DMS 273 (cell line): ENCODE measurements at regions not wholly inside any gene's neighbourhood (a gene's known extent, or its start where the extent isn't known, plus 50 kb on each side); places are given as distances from the start of the nearest gene placed in this dataset.

Source experiments
- DNase-seq: peaks from one replicate; lab custom pipeline; 2025; ENCODE audit not compliant: unreplicated experiment; lab: John Stamatoyannopoulos, UW

DNA sequence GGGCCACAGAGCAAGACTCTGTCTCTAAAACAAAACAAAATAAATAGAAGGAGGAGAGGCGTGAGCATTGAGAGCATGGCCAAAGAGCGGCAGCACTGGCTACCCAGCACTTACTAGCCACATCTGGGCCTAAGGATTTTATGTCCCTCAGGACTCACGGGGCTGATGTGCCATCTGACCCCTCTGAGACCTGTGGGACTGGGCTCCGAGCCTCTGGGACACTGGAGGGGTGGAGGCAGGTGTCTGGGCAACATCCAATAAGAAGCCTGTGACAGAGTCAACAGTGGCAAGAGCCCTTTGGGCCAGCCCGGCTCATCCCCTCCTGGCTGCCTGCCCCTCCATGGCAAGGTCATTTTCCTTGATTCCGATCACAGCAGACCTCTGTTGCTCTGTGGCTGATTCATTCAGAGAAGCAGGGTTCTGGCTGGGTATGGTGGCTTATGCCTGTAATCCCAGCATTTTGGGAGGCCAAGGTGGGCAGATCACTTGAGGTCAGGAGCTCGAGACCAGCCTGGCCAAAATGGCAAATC is 60.7 kb downstream of the RRM2 start:
- no peak for DNase-seq

DNA sequence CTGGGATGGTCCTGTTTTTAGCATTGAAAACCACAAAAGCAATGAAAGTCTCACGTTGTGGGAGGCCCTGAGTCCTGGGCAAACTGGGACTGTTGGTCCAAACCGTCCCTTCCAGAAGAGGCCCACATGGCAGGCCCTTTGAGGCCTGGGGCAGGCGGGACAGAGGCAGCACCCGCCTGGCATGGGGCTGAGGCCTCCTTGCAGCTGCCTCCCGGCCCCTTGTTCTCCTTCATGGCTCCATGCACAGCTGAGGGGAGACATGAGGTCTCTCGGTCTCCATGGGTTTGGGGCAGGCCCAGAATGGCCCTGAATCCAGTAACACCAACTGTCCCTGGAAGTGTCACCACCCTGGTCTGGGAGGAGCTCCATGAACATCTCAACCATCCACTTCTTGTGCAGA is 61.9 kb downstream of the RRM2 start:
- no peak for DNase-seq

DNA sequence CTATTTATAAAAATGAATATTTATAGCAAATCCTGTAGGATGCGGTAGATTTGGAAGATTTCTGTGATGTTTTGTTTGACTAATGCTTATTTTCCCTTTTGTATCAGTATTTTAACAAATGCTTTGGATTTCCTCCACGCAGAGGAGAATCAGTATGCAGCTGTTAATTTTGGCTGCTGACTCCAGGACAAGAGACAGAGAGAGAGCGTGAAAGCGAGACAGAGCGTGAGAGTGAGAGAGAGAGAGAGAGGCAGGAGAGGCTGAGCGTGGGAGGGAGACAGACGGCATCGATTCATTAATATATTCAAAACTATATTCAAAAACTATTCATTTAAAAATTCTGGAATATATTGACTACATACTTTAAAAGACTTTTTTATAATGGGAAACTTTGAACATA is 62.5 kb downstream of the RRM2 start:
- no peak for DNase-seq

DNA sequence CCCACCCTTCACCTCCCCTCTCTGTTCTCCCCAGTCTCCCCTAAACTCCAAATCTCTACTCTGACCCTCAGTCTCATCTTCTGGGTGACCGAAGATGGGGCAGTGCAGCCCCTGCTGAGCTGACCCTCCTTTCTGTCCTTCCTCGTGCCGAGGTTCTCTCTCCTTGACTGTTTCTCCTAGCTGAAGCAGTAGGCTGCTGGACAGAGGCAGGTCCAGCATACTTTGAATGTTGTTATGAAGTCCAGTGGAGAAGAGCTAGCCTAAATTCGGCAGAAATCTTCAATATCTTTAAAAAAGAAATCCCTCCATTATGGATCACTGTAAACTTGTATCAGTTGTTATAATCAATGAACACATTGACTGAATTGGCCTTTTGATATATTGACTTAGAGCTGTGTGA is 63.2 kb downstream of the RRM2 start:
- DNase-seq, result no peak

DNA sequence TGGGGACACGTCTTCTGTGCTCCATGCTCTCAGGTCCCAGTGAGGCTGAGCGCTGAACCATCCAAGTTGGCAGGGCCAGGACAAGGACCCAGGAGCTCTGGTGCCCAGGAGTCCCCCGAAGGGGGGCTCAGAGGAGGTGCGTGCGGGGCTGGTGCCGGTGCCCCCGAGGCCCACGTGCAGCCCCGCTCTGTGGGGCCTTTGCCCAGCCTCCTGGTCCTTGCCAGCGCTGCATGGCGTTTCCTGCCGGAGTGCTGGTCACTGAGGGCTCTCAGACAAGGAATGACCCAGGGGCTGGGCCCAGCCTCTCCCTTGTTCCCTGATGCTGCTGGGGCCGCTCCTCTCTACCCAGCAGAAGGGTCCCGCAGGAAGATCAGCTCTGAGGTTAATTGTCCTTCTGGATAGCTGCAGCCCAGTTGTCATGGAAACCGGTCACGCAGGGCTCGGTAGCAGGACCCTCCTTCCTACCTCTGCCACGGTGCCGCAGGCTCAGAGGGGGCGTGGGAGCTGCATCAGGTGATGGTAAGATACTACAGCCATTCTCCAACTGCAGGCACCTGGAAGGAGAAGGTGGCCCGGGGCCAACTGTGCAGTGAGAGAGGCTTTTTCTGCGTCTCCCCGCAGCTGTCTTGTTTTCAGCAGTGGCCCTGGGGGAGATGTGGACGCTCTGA is 64.5 kb downstream of the RRM2 start:
- DNase-seq, result peak; percentile 23

DNA sequence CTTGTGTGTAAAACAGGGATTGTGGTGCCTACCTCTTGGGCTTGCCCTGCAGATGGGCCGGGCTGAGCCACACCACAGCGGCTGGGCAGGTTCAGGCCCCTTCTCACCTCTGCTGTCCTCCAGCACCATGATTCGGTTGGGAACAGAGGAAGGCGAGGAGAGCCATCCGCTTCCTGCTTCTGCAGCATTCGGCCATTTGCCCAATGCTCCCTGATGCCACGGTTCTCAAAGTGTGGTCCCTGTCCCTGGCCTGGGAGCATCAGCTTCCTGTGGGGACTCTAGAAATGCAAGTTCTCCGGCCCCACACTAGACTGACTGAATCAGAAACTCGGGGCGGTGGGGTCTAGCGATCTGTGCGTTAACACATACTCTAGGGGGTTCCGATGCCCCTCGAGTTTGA is 65.1 kb downstream of the RRM2 start:
- DNase-seq, result no peak

DNA sequence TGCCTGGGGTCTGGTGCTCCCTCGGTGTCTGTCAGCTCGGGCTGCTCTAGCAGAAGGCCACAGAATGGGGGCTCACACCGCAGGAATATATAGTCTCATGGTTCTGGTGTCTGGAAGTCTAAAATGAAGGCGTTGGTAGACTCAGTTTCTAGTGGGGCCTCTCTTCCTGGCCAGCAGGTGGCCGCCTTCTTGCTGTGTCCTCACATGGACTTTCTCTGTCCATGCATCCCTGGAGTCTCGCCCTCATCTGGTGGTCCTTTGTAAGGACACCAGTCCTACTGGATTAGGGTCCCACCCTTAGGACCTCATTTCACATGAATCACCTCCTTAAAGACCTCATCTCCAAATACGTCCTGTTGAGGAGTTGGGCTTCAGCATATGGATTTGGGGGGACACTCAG is 65.7 kb downstream of the RRM2 start:
- peak; percentile 37 for DNase-seq

DNA sequence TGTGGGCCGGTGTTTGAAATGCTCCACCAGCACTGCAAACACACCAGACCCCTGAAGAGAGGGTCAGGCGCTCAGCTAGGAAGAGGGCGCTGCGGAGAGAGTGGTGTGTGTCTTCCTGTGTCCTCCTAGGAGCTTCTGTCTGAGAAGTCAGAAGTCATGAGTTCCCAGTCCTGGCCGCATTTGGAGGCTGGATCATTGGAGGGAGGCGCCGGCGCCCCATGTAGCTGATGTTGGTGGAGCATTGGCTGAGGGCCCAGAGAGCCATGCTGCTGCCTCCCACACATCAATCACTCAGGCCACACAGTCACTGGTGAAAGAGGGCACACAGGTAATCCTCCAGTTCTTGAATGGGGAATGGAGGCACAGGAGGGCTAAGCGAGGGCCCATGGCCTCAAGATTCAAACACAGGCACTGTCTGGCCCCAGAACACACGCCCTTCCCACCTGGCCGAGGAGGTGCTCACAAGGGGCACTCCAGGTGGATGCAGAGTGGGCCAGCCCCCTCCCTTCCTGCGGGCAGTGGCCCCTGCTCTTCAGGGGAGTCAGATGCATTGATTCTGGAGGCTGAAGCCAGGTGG is 66.3 kb downstream of the RRM2 start:
- no peak for DNase-seq

DNA sequence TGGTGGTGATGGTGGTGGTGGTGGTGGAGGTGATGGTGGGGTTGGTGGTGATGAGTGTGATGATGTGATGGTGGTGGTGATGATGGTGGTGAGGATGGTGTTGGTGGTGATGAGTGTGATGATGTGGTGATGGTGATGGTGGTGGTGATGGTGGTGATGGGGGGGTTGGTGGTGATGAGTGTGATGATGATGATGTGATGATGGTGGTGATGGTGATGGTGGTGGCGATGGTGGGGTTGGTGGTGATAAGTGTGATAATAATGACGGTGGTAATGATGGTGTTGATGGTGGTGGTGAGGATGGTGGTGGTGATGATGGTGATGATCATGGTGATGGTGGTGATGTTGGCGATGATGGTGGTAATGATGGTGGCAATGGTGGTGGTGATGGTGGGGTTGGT is 67.7 kb downstream of the RRM2 start:
- no peak for DNase-seq

DNA sequence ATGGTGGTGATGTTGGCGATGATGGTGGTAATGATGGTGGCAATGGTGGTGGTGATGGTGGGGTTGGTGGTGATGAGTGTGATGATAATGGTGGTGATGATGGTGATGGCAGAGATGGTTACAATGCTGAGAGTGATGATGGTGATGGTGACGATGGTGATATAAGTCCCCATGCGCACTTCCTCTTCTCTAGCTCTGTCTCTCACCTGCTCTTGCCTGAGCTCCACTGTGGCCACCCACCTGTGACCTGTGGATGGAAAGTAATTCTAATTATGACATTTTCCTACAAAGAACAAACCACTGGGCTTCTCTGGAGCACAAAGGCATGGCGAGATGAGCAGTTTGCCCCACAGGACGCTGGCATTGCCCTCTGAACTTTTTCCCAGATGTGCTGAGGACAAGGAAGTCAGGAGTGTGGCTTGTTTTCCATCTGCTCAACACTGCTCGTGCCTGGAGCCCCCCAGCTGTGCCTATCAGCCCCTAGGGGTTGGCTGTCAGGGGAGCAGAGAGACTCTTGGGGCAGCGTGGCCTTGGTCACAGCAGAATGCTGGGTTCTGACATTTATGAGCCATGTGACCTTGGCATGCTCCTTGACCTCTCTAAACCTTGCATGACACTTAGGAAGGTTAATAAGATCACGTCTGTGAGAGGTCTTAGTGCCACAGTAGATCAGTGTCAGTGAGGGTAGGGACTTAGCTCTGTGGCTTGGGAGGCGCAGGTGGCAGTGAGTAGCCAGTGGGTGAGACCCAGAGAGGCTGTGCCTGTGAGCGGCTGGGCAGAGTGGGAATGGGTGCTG is 68.4 kb downstream of the RRM2 start:
- DNase-seq, result no peak

DNA sequence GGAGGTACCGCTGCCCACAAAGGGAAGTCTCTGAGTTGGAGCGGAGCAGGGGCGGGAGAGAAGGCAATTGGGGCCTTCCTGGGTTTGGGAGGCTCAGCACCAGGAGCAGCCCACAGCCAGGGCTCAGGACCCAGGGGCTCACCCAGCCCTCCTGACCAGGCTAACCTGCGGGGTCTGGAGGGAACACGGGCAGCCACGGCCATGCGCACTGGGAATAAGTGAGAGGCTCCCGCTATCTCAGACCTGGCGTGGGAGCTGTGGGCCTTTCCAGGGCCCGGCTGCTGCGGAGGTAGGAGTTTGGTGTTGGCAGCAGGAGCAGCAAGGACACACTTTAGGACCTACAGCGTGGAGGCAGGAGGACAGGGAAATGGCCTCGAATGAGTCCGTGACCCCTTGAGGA is 69.0 kb downstream of the RRM2 start:
- DNase-seq, result no peak

DNA sequence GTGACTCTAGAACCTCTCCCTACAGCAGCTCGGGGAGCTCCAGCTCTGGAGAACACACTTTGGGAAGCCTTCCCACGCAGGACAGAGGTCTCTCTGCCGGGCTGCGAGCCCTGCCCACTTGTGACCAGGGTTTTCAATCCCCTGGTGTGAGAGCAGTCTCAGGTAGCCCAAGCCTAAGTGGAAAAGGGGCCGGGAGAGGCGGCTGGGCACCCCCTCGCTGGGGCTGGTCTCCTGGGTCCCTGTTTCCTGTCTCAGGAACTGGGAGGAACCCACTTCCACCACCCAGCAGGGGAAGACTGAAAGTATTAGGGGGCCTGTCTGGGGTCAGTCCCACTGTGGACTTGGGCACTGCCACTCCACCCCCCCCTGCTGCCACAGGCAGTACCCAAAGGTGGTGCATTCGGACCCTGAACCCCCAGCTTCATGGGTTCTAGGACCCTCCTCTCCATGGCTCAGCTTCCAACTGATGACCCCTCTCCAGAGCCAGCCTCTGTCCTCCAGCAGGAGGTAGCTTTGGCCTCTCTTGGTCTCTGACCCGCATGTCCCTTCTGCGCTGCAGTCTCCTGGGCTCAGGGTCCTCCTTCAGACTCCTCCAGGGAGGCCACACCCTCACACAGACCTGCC is 70.0 kb downstream of the RRM2 start:
- DNase-seq, result no peak

DNA sequence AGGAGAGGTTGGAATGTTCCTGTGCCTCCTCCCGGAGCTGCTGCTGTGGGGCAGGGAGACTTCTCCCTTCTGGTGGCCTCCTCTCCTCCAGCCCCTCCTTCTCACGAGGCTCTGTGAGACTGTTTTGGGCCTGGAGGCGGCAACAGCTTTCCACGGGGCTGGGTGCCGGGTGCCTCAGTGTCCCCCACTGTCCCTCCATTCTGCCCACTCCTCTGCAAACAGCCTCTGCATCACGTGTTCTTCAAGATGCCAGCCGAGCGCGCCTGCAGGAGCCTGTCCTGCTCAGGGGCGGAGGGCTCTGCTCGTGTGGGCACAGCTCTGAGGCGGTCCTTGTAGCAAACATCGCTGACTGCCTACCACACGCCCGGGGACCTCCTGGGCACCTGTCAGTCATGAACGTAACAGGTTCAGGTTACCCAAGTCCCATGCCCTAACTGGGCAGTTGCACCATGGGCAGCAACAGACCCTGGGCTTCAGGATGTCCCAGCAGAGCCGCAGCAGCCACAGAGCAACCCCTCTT is 70.8 kb downstream of the RRM2 start:
- no peak for DNase-seq

DNA sequence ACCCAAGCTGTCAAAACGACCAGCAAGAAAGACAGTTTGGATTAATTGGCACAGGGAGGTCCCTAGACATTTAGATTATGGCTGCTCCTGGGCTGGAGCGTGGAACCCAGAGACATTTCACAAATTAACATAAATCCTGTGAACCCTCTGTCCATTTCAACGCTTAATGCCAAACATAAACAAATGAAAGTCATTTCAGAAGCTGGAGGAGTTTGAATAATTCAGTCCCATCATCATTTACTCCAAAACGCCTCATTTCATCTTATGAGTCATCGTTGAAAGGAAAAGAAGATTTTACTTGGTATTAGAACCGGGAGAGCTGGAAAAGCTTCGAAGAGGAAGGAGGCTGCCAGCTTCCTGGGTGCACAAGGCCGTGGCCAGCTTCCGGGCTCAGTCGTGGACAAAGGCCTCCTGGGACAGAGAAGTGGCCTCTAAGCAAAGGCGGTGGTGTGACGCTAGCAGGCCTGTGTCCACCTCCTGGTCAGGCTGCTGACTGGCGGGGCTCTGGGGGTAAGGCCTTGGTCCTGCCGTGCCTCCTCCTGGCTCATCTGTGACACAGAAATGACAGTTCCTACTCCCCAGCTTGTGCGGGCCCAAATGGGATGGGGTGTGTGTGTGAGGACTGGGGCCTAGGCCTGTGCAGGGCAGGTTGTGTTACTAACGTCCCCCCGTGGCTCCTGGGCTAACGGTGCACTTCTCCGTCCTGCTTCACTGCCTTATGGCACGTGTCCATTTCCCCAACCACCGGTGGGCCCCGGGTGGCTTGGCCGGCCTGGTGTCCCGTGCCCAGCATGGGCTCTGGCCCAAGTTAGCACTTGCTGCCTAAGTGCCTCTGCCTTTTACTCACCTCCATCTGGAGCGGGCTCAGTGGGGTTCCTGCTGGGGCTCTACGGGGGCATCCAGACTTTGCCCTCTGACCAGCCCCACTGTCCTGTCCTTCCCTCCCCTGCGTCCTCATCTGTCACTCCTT is 71.6 kb downstream of the RRM2 start:
- no peak for DNase-seq

DNA sequence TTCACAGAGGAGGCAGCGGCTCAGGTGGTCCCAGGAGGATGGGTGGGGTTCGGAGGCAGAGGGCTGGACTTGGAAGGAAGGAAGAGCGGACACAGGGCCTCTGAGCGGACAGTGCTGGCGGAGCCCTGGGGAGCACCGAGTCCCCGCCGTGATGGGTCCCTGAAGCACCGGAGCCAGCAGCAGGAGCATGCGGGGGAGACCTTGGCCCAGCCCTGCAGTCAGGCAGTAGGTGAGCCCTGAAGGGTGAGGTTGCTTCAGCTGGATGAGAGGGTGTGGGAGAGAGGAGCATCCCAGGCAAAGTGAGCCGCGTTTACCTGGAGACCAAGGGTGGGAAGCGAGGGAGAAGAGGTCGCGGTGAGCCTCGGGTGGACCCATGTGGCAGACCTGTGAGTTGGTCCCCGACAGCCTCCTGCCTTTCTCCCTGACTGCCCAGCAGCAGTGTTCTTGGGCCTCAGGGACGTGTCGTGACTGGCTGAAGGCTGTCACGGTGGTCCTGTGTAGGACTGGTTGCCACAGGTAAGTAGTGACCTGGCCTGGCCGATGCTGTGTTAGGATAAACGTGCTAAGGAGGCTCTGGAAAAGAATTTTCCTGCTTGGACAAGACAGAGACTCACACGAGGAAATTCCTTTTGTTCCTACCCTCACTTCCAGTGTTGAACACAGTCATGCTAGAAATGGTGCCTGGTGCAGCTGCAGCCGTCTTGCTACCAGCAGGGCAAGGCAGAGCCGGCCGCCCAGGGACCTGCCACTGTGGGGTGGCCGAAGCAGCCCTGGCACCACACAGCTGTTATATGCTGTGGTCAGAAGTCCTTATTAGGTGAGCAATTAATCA is 73.0 kb downstream of the RRM2 start:
- no peak for DNase-seq

DNA sequence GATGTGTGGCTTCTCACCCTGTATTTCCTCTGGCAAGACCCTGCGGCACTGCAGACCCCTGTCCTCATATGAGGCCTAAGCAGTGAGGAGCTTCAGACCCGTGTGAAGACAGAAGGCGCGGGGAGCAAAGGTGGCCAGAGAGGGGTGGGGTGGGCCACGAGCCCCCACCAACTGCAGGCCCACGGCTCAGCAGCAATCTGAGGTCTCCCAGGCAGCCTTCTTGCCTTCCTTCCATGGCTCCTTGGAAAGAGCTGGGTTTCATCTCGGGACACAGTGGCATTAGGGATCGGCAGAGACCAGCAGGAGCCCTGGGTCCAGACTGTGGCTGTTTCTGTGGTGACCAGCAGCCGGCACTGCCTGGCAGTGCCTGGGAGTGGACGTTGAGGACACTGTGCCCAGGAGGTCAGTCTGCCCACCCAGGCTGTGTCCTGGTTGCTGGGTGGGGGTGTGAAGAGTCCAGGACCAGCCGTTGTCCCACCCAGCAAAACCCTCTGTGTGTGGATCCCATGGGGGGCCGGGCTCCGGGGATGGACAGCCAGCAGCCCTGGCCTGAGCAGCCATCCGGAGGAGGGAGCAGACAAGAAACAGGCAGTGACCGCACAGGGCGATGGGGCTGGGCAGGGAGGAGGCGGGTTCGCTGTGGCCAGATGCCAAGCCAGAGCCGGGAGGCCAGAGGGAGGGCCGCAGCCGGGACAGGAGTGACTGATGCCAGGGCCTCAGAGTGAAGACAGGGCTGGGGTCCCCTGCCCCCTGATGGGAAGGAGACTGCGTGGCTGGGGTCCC is 73.8 kb downstream of the RRM2 start:
- no peak for DNase-seq

DNA sequence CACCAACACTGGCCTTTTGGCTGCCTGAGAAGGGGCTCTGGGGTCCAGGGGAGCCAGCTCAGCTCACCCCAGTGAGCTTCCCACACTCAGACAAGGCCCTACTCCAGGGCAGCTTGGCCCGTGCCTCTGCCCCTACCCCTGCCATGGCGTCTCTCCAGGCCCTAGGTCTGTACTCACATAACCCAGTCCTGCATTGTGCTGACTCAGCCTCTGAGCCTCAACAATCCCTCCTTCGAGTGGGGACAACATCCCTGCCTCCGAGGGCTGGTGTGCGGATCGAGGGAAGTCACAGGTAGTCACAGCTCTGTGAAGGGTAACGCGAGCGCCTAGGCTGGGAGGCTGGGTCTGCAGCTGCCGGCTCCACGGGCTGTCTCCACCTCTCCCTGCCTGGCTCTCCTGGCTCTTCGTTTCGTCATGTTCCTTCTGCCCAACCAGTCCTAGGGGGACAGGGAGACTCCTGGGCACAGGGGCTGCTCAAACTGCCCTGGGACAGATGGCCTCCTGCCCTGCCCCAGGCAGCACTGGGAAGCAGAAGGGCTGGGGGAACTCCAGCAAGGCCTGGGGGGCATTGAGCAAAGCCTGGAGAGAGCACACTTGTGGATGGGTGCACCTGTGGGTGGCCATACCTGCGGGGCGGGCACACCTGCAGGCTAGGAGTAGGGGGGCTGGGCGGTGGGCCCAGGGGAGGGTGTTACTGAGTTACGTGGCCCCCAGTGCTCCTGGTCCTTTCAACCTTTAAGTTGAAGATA is 74.6 kb downstream of the RRM2 start:
- DNase-seq, result no peak

DNA sequence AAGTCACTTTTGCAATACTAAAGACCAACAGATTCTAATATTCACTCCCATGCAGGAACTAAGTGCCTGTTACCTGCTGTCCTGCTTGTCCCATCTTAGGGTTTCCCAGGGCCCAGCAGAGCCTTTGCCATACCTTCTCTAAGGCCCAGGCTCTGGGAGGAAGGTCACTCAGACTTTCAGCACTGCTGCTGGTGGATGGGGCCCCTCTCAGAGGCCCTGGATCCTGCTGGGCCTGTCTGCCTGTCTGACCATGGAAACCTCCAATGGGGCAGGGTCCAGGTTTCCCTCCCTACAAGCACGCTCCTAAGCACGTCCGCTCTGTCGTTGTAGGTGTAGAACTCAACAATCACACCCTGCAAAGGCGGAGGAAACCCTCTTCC is 75.1 kb downstream of the RRM2 start:
- no peak for DNase-seq
